HG02970 (cell line): ENCODE measurements at regions not wholly inside any gene's neighbourhood (a gene's known extent, or its start where the extent isn't known, plus 50 kb on each side); places are given as distances from the start of the nearest gene placed in this dataset.

Source experiments
- ATAC-seq: cut with Tn5 transposase; IDR thresholded peaks from one replicate; pipeline ENCODE4 v1.9.1; 2021; ENCODE audit warnings: mild to moderate bottlenecking, moderate library complexity, moderate number of reproducible peaks; ENCODE audit not compliant: unreplicated experiment, low FRiP score

GRCh38 chr12:77324763-77325468 is 259.5 kb upstream of the E2F7 start:
- peak; percentile 93 for ATAC-seq

GRCh38 chr12:77324416-77324762 is 259.0 kb upstream of the E2F7 start:
- ATAC-seq, result no peak

GRCh38 chr12:77323788-77324415 is 258.5 kb upstream of the E2F7 start:
- no peak for ATAC-seq

GRCh38 chr12:77319166-77319565 is 253.8 kb upstream of the E2F7 start:
- no peak for ATAC-seq

- ATAC-seq, result no peak
These were observed 250.0 kb upstream of the E2F7 start for GRCh38 chr12:77315407-77315806.

GRCh38 chr12:77314378-77315052 is 249.1 kb upstream of the E2F7 start:
- ATAC-seq, result no peak

GRCh38 chr12:77308056-77308455 is 242.7 kb upstream of the E2F7 start:
- ATAC-seq, result no peak

GRCh38 chr12:77300811-77301210 is 235.4 kb upstream of the E2F7 start:
- ATAC-seq, result no peak

- ATAC-seq, result no peak
These were observed 234.7 kb upstream of the E2F7 start for GRCh38 chr12:77299910-77300669.

- no peak for ATAC-seq
These were observed 233.6 kb upstream of the E2F7 start for GRCh38 chr12:77299001-77299400.

GRCh38 chr12:77294016-77294415 is 228.6 kb upstream of the E2F7 start:
- no peak for ATAC-seq

GRCh38 chr12:77274926-77275325 is 209.6 kb upstream of the E2F7 start:
- ATAC-seq, result no peak

GRCh38 chr12:77273898-77274297 is 208.5 kb upstream of the E2F7 start:
- ATAC-seq, result no peak

GRCh38 chr12:77256956-77257355 is 191.6 kb upstream of the E2F7 start:
- ATAC-seq, result no peak

- no peak for ATAC-seq
These were observed 188.0 kb upstream of the E2F7 start for GRCh38 chr12:77253321-77253720.

GRCh38 chr12:77251799-77252198 is 186.4 kb upstream of the E2F7 start:
- no peak for ATAC-seq

- no peak for ATAC-seq
These were observed 184.5 kb upstream of the E2F7 start for GRCh38 chr12:77249892-77250291.

GRCh38 chr12:77248036-77248435 is 182.7 kb upstream of the E2F7 start:
- ATAC-seq, result no peak

GRCh38 chr12:77247542-77247941 is 182.2 kb upstream of the E2F7 start:
- no peak for ATAC-seq

- no peak for ATAC-seq
These were observed 178.0 kb upstream of the E2F7 start for GRCh38 chr12:77243345-77243744.

- no peak for ATAC-seq
These were observed 174.2 kb upstream of the E2F7 start for GRCh38 chr12:77239617-77240016.
